Erythroblast (primary cell): ENCODE measurements at regions not wholly inside any gene's neighbourhood (a gene's known extent, or its start where the extent isn't known, plus 50 kb on each side); places are given as distances from the start of the nearest gene placed in this dataset.

Experiments used
- GATA1 ChIP-seq: IDR thresholded peaks from 2 replicates; pipeline ENCODE4 v1.6.1; 2011; ENCODE audit warnings: low read depth, mild to moderate bottlenecking, control low read depth, low read length, moderate library complexity
- POLR2A ChIP-seq: IDR thresholded peaks from 2 replicates; pipeline ENCODE4 v1.6.1; 2011; ENCODE audit warnings: mild to moderate bottlenecking, low read length

- TF ChIP-seq POLR2A (no peak), GATA1 (no peak)
Measured at GRCh38 chr19:29400917-29401711, 124.7 kb upstream of the VSTM2B start.
